HepG2 (cell line): ENCODE measurements at regions not wholly inside any gene's neighbourhood (a gene's known extent, or its start where the extent isn't known, plus 50 kb on each side); places are given as distances from the start of the nearest gene placed in this dataset.

ENCODE experiments used
- ATAC-seq: fragments of 200-7000 bp; cut with Tn5 transposase; 3 replicates; pipeline ENCODE4 v1.9.1; 2020; ENCODE audit warnings: mild to moderate bottlenecking, moderate library complexity
- BruUV-seq: library from RNA; stranded (reverse); fragments of 400-500 nt; replicated peaks from 2 replicates; lab custom pipeline; 2021; lab: Mats Ljungman, UMichigan
- CTCF ChIA-PET: fragments of 300-600 bp; formaldehyde crosslinking; extraction: SDS; loops from one replicate; lab custom pipeline; 2021; ENCODE audit warnings: low total read pairs, inconsistent platforms, low intra/inter-chr PET ratio; lab: Yijun Ruan, JAX
- POLR2A ChIA-PET: fragments of 350-600 bp; sonication (Branson Sonifier 250); formaldehyde crosslinking; loops from one replicate; lab custom pipeline; 2020; ENCODE audit warnings: antibody characterized with exemption, inconsistent platforms; lab: Yijun Ruan, JAX
- DNase-seq: peaks from one replicate; pipeline ENCODE4 v3.0.0-alpha.2; 2015; ENCODE audit warnings: low spot score
- FAIRE-seq: peaks from 3 replicates; lab custom pipeline; 2011; peaks lifted over from hg19 to GRCh38; lab: Jason Lieb, UNC
- H2AFZ ChIP-seq: one replicate; pipeline ENCODE4 v1.6.1; 2011; ENCODE audit warnings: low read length, inconsistent platforms
- H3K27ac ChIP-seq: fragments of 300-600 bp; 3 replicates; pipeline ENCODE4 v1.8.0; 2011; ENCODE audit warnings: mixed run types, mild to moderate bottlenecking, mixed read lengths, low read length, inconsistent platforms; ENCODE audit not compliant: insufficient read depth; ENCODE audit errors: extremely low read length
- H3K27me3 ChIP-seq, 2 experiments: fragments of 200-600 bp in 1 of 2; 2 replicates in 1 of 2; 3 replicates in 1 of 2; pipeline versions ENCODE4 v1.6.0 to v1.8.0; 2011; ENCODE audit warnings: low read length in 2 of 2, mild to moderate bottlenecking in 2 of 2, moderate library complexity in 2 of 2, inconsistent platforms in 1 of 2; ENCODE audit not compliant: insufficient read depth in 2 of 2, control insufficient read depth in 1 of 2
- H3K36me3 ChIP-seq, 2 experiments: fragments of 200-600 bp in 1 of 2; replicated peaks in 1 of 2; 2 replicates in 1 of 2; 3 replicates in 1 of 2; pipeline versions ENCODE4 v1.5.1 to v1.8.0; 2011; ENCODE audit warnings: low read length in 2 of 2, inconsistent platforms in 1 of 2; ENCODE audit not compliant: insufficient read depth in 2 of 2, control insufficient read depth in 1 of 2
- H3K4me1 ChIP-seq: 2 replicates; pipeline ENCODE4 v1.5.1; 2012; ENCODE audit warnings: low read length, inconsistent platforms; ENCODE audit not compliant: insufficient read depth
- H3K4me2 ChIP-seq: 2 replicates; pipeline ENCODE4 v1.6.0; 2011; ENCODE audit warnings: low read depth, low read length, inconsistent platforms
- H3K4me3 ChIP-seq, 3 experiments: fragments of 200-600 bp in 1 of 3; sonication (generic), shearing (Covaris generic) in 1 of 3; replicated peaks in 1 of 3; 2 replicates each; pipeline ENCODE4 v1.5.1; 2011 to 2016; ENCODE audit warnings: low read length in 3 of 3, inconsistent platforms in 2 of 3, low read depth in 2 of 3, mild to moderate bottlenecking in 2 of 3, control low read depth in 1 of 3, mixed read lengths in 1 of 3; ENCODE audit not compliant: insufficient read depth in 1 of 3
- H3K79me2 ChIP-seq: one replicate; pipeline ENCODE4 v1.6.1; 2011; ENCODE audit warnings: low read length, inconsistent platforms; ENCODE audit not compliant: insufficient read depth
- H3K9ac ChIP-seq: 2 replicates; pipeline ENCODE4 v1.6.0; 2011; ENCODE audit warnings: mild to moderate bottlenecking, low read depth, low read length, inconsistent platforms; ENCODE audit not compliant: insufficient read depth
- H3K9me3 ChIP-seq: 2 replicates; pipeline ENCODE4 v1.5.1; 2012; ENCODE audit warnings: mild to moderate bottlenecking, low read length
- H4K20me1 ChIP-seq: 2 replicates; pipeline ENCODE4 v1.6.0; 2011; ENCODE audit warnings: inconsistent platforms, mild to moderate bottlenecking, low read length, moderate library complexity; ENCODE audit not compliant: insufficient read depth
- ARNT2 ChIP-seq: sonication (generic); formaldehyde crosslinking; IDR thresholded peaks from 2 replicates; pipeline ENCODE4 v1.8.0; 2022; ENCODE audit warnings: mild to moderate bottlenecking, low read depth, missing genetic modification reagents, moderate library complexity
- FOXO1 ChIP-seq: sonication (generic); formaldehyde crosslinking; IDR thresholded peaks from 2 replicates; pipeline ENCODE4 v1.4.0; 2020; ENCODE audit warnings: missing genetic modification reagents
- HNRNPK ChIP-seq: fragments of 200-400 bp; formaldehyde crosslinking; IDR thresholded peaks from 2 replicates; pipeline ENCODE4 v1.6.1; 2018; ENCODE audit warnings: low read length, low read depth, moderate library complexity, mild to moderate bottlenecking; ENCODE audit not compliant: poor library complexity, severe bottlenecking
- MXD4 ChIP-seq: IDR thresholded peaks from 2 replicates; pipeline ENCODE4 v1.6.1; 2016; ENCODE audit warnings: mild to moderate bottlenecking, missing biosample characterization, missing genetic modification reagents
- NR3C1 ChIP-seq: sonication (generic); formaldehyde crosslinking; IDR thresholded peaks from 2 replicates; pipeline ENCODE4 v1.4.0; 2020; ENCODE audit warnings: missing genetic modification reagents
- WGBS: methylation state at CpG from one replicate; pipeline ENCODE4 v1.1.6; 2017; ENCODE audit warnings: low lambda C conversion rate; 5-methylcytosine and 5-hydroxymethylcytosine counted together
- in situ Hi-C: cut with HindIII; loops from 2 replicates; pipeline ENCODE4 v1.10.0; 2017; ENCODE audit warnings: low pct_unique_long_range_greater_than_20kb; ENCODE audit not compliant: extremely low pct_ligation_motif_present
- intact Hi-C: fragments of 100-400 bp; cut with micrococcal nuclease; formaldehyde crosslinking; loops from one replicate; pipeline ENCODE4 v1.10.0; 2022; ENCODE audit not compliant: unreplicated experiment
- TF ChIP-seq, protein P1 (sequence below): sonication (generic); formaldehyde crosslinking; IDR thresholded peaks from 2 replicates; pipeline ENCODE4 v1.5.0; 2020; ENCODE audit warnings: missing genetic modification reagents, mild to moderate bottlenecking, borderline replicate concordance
- TF ChIP-seq, protein P2 (sequence below): sonication (generic); formaldehyde crosslinking; IDR thresholded peaks from 2 replicates; pipeline ENCODE4 v1.4.0; 2020; ENCODE audit warnings: mild to moderate bottlenecking, missing genetic modification reagents
- TF ChIP-seq, protein P3 (sequence below): sonication (generic); formaldehyde crosslinking; IDR thresholded peaks from 2 replicates; pipeline ENCODE4 v1.5.0; 2020; ENCODE audit warnings: mild to moderate bottlenecking, missing genetic modification reagents
- TF ChIP-seq, protein P4 (sequence below): sonication (generic); formaldehyde crosslinking; IDR thresholded peaks from 2 replicates; pipeline ENCODE4 v1.4.0; 2020; ENCODE audit warnings: low read depth, missing genetic modification reagents

DNA sequence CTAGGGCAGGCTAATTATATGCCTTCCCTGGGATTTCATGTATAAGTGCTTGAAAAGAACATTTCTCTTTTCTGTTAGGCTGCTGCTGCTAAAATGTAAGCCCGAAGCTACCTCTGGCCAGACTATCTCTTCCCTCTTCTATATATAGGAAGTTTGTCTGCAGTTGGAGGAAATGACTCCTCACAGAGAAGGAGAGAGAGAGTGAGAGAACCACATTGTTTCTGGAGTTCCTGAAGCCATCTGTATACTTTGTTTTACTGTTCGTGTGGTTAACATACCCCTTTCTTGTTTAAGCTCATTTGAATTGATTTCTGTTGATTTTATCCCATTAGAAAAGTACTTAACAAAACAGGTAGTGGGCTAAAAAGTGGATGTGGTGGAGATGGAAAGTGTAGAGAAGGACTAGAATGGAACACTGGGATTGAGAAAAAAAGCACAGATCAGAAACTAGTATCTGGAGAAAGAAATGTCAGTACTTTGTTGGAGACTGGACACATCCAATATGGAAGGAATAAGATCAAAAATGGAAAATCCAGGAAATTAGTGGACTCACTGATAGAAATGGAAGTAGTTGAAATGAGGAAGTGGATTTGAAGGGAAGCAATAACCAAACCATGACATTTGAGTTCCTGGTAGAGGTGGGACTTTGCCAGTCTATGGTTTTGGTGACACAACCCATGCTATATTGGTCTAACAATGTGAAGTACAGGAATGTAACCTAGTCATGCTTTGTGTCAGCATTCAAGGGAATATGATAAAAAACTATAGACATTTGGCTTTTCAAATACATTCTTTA, 112.6 kb downstream of the TMA16 start (continued):
- no peak for TF ChIP-seq MXD4 (CRISPR knock-in tag)
- no peak for TF ChIP-seq NR3C1

DNA sequence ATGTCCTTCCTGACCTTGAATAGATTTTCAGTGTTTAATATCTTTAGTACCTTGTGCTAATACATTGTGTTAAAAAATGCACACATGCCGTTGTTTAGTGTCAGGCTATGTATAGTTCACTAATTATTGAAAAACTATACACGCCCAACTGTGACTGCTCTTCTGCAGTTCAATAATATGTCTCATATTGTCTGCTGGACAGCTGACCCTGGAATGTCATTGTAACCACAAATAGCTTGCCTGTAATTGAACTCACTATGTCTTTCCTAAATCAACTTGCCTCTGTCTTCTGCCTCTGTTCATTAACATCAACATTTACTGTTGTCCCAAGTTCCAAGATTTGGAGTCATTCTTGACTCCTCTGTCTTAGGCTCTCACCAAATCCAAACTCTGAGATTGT, 114.5 kb downstream of the TMA16 start:
- Histone ChIP-seq H2AFZ (no peak overlapping the region), H3K4me2 (no peak overlapping the region), H3K9ac (no peak overlapping the region), H3K79me2 (no peaks in the 10 kb centered on the region), H3K4me1 (peaks cover 8% of the 10 kb centered on the region; the same call in 1 of the 2 replicates), H4K20me1 (no peaks in the 10 kb centered on the region), H3K36me3 (no peaks in the 10 kb centered on the region), H3K9me3 (no peaks in the 10 kb centered on the region), H3K4me3 (no peak overlapping the region), H3K27me3 (no peaks in the 10 kb centered on the region), H3K27ac (no peak overlapping the region)
- POLR2A ChIA-PET: no interaction called here
- CTCF ChIA-PET: no interaction called here
- in situ Hi-C loops: no loop called here
- intact Hi-C loops: no loop called here
- 0% methylated on average over 2 of the region's 2 CpGs for WGBS
- DNase-seq (no peak), FAIRE-seq (no peak), ATAC-seq (no peak)
- no TSS peak for BruUV-seq
- TF ChIP-seq HNRNPK (no peak), FOXO1 (no peak), ARNT2 (CRISPR knock-in tag) (no peak)
- TF ChIP-seq, protein P1, sequence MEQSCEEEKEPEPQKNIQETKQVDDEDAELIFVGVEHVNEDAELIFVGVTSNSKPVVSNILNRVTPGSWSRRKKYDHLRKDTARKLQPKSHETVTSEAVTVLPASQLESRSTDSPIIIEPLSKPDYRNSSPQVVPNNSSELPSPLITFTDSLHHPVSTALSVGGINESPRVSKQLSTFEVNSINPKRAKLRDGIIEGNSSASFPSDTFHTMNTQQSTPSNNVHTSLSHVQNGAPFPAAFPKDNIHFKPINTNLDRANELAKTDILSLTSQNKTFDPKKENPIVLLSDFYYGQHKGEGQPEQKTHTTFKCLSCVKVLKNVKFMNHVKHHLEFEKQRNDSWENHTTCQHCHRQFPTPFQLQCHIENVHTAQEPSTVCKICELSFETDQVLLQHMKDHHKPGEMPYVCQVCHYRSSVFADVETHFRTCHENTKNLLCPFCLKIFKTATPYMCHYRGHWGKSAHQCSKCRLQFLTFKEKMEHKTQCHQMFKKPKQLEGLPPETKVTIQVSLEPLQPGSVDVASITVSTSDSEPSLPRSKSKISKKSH (CRISPR knock-in tag): no peak
- TF ChIP-seq, protein P2, sequence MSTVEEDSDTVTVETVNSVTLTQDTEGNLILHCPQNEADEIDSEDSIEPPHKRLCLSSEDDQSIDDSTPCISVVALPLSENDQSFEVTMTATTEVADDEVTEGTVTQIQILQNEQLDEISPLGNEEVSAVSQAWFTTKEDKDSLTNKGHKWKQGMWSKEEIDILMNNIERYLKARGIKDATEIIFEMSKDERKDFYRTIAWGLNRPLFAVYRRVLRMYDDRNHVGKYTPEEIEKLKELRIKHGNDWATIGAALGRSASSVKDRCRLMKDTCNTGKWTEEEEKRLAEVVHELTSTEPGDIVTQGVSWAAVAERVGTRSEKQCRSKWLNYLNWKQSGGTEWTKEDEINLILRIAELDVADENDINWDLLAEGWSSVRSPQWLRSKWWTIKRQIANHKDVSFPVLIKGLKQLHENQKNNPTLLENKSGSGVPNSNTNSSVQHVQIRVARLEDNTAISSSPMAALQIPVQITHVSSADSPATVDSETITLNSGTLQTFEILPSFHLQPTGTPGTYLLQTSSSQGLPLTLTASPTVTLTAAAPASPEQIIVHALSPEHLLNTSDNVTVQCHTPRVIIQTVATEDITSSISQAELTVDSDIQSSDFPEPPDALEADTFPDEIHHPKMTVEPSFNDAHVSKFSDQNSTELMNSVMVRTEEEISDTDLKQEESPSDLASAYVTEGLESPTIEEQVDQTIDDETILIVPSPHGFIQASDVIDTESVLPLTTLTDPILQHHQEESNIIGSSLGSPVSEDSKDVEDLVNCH (CRISPR knock-in tag): no peak
- TF ChIP-seq, protein P3, sequence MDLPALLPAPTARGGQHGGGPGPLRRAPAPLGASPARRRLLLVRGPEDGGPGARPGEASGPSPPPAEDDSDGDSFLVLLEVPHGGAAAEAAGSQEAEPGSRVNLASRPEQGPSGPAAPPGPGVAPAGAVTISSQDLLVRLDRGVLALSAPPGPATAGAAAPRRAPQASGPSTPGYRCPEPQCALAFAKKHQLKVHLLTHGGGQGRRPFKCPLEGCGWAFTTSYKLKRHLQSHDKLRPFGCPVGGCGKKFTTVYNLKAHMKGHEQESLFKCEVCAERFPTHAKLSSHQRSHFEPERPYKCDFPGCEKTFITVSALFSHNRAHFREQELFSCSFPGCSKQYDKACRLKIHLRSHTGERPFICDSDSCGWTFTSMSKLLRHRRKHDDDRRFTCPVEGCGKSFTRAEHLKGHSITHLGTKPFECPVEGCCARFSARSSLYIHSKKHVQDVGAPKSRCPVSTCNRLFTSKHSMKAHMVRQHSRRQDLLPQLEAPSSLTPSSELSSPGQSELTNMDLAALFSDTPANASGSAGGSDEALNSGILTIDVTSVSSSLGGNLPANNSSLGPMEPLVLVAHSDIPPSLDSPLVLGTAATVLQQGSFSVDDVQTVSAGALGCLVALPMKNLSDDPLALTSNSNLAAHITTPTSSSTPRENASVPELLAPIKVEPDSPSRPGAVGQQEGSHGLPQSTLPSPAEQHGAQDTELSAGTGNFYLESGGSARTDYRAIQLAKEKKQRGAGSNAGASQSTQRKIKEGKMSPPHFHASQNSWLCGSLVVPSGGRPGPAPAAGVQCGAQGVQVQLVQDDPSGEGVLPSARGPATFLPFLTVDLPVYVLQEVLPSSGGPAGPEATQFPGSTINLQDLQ (CRISPR knock-in tag): no peak
- TF ChIP-seq, protein P4, sequence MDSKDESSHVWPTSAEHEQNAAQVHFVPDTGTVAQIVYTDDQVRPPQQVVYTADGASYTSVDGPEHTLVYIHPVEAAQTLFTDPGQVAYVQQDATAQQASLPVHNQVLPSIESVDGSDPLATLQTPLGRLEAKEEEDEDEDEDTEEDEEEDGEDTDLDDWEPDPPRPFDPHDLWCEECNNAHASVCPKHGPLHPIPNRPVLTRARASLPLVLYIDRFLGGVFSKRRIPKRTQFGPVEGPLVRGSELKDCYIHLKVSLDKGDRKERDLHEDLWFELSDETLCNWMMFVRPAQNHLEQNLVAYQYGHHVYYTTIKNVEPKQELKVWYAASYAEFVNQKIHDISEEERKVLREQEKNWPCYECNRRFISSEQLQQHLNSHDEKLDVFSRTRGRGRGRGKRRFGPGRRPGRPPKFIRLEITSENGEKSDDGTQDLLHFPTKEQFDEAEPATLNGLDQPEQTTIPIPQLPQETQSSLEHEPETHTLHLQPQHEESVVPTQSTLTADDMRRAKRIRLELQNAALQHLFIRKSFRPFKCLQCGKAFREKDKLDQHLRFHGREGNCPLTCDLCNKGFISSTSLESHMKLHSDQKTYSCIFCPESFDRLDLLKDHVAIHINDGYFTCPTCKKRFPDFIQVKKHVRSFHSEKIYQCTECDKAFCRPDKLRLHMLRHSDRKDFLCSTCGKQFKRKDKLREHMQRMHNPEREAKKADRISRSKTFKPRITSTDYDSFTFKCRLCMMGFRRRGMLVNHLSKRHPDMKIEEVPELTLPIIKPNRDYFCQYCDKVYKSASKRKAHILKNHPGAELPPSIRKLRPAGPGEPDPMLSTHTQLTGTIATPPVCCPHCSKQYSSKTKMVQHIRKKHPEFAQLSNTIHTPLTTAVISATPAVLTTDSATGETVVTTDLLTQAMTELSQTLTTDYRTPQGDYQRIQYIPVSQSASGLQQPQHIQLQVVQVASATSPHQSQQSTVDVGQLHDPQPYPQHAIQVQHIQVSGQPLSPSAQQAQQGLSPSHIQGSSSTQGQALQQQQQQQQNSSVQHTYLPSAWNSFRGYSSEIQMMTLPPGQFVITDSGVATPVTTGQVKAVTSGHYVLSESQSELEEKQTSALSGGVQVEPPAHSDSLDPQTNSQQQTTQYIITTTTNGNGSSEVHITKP (CRISPR knock-in tag): no peak
